Activated CD8-positive, alpha-beta T cell treated with anti-CD3 and anti-CD28 coated beads for 36 hours (primary cell): ENCODE measurements at regions not wholly inside any gene's neighbourhood (a gene's known extent, or its start where the extent isn't known, plus 50 kb on each side); places are given as distances from the start of the nearest gene placed in this dataset.
A peak's percentile ranks its signal among the peaks of the same experiment; 100 is the strongest.

Experiments
- ATAC-seq: fragments of 200-7000 bp; cut with Tn5 transposase; one replicate; pipeline ENCODE4 v1.10.0; 2021; ENCODE audit warnings: mild to moderate bottlenecking, moderate library complexity
- CTCF ChIA-PET: fragments of 350-600 bp; sonication (Branson Sonifier 250); formaldehyde crosslinking; loops from one replicate; lab custom pipeline; 2021; ENCODE audit warnings: antibody characterized with exemption; lab: Charles Lee
- POLR2A ChIA-PET: fragments of 350-600 bp; sonication (Branson Sonifier 250); formaldehyde crosslinking; loops from one replicate; lab custom pipeline; 2021; ENCODE audit warnings: antibody characterized with exemption; lab: Charles Lee
- DNase-seq: peaks from one replicate; pipeline ENCODE4 v3.0.0-alpha.2; 2020
- H3K27ac Mint-ChIP-seq: one replicate; pipeline ENCODE4 v1.8.0; 2021; ENCODE audit warnings: mild to moderate bottlenecking, mixed read lengths
- H3K27me3 Mint-ChIP-seq: one replicate; pipeline ENCODE4 v1.8.0; 2021; ENCODE audit warnings: mixed read lengths
- H3K36me3 Mint-ChIP-seq: one replicate; pipeline ENCODE4 v1.8.0; 2021; ENCODE audit warnings: low read depth, mixed read lengths
- H3K4me1 Mint-ChIP-seq: one replicate; pipeline ENCODE4 v1.8.0; 2021; ENCODE audit warnings: low read depth, mixed read lengths
- H3K4me3 Mint-ChIP-seq: one replicate; pipeline ENCODE4 v1.8.0; 2021; ENCODE audit warnings: mild to moderate bottlenecking, moderate library complexity, mixed read lengths
- H3K9me3 Mint-ChIP-seq: one replicate; pipeline ENCODE4 v1.8.0; 2021; ENCODE audit warnings: mixed read lengths
- intact Hi-C: fragments of 100-400 bp; cut with micrococcal nuclease; formaldehyde crosslinking; loops from one replicate; pipeline ENCODE4 v1.10.0; 2022
- TF ChIP-seq, protein P1 (sequence below): fragments of 200-600 bp; IDR thresholded peaks from one replicate; pipeline ENCODE4 v1.8.0; 2022; ENCODE audit warnings: antibody characterized with exemption, mild to moderate bottlenecking

- Mint-ChIP-seq H3K4me3 (no peak overlapping the region), H3K36me3 (peaks cover 4% of the 10 kb centered on the region), H3K27ac (no peak overlapping the region), H3K4me1 (peaks cover 11% of the 10 kb centered on the region), H3K27me3 (no peaks in the 10 kb centered on the region), H3K9me3 (no peaks in the 10 kb centered on the region)
- TF ChIP-seq, protein P1, sequence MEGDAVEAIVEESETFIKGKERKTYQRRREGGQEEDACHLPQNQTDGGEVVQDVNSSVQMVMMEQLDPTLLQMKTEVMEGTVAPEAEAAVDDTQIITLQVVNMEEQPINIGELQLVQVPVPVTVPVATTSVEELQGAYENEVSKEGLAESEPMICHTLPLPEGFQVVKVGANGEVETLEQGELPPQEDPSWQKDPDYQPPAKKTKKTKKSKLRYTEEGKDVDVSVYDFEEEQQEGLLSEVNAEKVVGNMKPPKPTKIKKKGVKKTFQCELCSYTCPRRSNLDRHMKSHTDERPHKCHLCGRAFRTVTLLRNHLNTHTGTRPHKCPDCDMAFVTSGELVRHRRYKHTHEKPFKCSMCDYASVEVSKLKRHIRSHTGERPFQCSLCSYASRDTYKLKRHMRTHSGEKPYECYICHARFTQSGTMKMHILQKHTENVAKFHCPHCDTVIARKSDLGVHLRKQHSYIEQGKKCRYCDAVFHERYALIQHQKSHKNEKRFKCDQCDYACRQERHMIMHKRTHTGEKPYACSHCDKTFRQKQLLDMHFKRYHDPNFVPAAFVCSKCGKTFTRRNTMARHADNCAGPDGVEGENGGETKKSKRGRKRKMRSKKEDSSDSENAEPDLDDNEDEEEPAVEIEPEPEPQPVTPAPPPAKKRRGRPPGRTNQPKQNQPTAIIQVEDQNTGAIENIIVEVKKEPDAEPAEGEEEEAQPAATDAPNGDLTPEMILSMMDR: no peak
- ChIA-PET CTCF (interaction anchor here (0.6 kb wide), 1 partner anchor 13 kb away, joined by 3 read pairs; no protein-coding TSS in a partner anchor), POLR2A (no interaction called here)
- ATAC-seq: no peak
- no peak for DNase-seq
- intact Hi-C loops: no loop called here
Measured at GRCh38 chr1:232463225-232463624, 166.7 kb downstream of the SIPA1L2 start.

DNA sequence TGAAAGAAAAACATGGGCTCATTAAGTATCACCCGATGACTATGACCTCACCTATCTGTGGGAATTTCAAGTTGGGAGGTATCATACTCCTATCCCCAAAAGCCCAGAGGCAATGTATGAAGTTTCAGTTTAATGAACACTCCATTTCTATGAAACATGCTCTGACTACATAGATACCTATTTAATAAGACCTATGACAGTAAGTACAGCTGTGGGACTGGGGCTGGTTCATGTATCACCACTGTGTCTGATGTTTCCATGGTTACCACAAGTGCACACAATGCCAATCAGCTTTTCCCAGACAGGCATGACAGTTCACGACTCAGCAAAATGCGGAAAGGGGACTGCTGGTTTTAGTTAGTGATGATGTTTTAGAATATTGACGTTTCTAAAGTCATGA is 167.7 kb downstream of the SIPA1L2 start:
- Mint-ChIP-seq H3K36me3 (peaks cover 4% of the 10 kb centered on the region), H3K27me3 (no peaks in the 10 kb centered on the region), H3K9me3 (no peaks in the 10 kb centered on the region), H3K27ac (no peak overlapping the region), H3K4me1 (peaks cover 14% of the 10 kb centered on the region), H3K4me3 (no peak overlapping the region)
- DNase-seq (no peak), ATAC-seq (no peak)
- TF ChIP-seq, protein P1: no peak
- POLR2A ChIA-PET: no interaction called here
- CTCF ChIA-PET: no interaction called here
- intact Hi-C loops: no loop called here

GRCh38 chr1:232459826-232460225 is 170.1 kb downstream of the SIPA1L2 start:
- no peak overlapping the region for H3K27ac Mint-ChIP-seq
- H3K9me3 Mint-ChIP-seq: no peaks in the 10 kb centered on the region
- ChIA-PET CTCF (interaction anchor here (1.8 kb wide), 1 partner anchor 9 kb away, joined by 4 read pairs; no protein-coding TSS in a partner anchor), POLR2A (no interaction called here)
- H3K27me3 Mint-ChIP-seq: no peaks in the 10 kb centered on the region
- TF ChIP-seq, protein P1: no peak
- H3K4me1 Mint-ChIP-seq: peaks cover 11% of the 10 kb centered on the region
- H3K36me3 Mint-ChIP-seq: peaks cover 4% of the 10 kb centered on the region
- no peak overlapping the region for H3K4me3 Mint-ChIP-seq
- ATAC-seq (no peak), DNase-seq (no peak)
- intact Hi-C loops: no loop called here

- H3K9me3 Mint-ChIP-seq: no peaks in the 10 kb centered on the region
- H3K4me1 Mint-ChIP-seq: peaks cover 11% of the 10 kb centered on the region
- TF ChIP-seq, protein P1: no peak
- intact Hi-C loops: no loop called here
- H3K27me3 Mint-ChIP-seq: no peaks in the 10 kb centered on the region
- POLR2A ChIA-PET: no interaction called here
- CTCF ChIA-PET: interaction anchor here (1.8 kb wide), 1 partner anchor 8 kb away, joined by 4 read pairs; no protein-coding TSS in a partner anchor
- no peaks in the 10 kb centered on the region for H3K36me3 Mint-ChIP-seq
- no peak overlapping the region for H3K27ac Mint-ChIP-seq
- no peak overlapping the region for H3K4me3 Mint-ChIP-seq
- DNase-seq (peak; percentile 17), ATAC-seq (peak; percentile 43)
Measured at GRCh38 chr1:232459087-232459486, 170.8 kb downstream of the SIPA1L2 start.

GRCh38 chr1:232457595-232457994 is 172.3 kb downstream of the SIPA1L2 start:
- H3K27ac Mint-ChIP-seq: no peak overlapping the region
- H3K4me3 Mint-ChIP-seq: no peak overlapping the region
- H3K27me3 Mint-ChIP-seq: no peaks in the 10 kb centered on the region
- ATAC-seq: peak; percentile 91
- DNase-seq: peak; percentile 61
- intact Hi-C loops: no loop called here
- no peaks in the 10 kb centered on the region for H3K9me3 Mint-ChIP-seq
- H3K4me1 Mint-ChIP-seq: peaks cover 11% of the 10 kb centered on the region
- H3K36me3 Mint-ChIP-seq: no peaks in the 10 kb centered on the region
- TF ChIP-seq, protein P1: no peak
- ChIA-PET CTCF (no interaction called here), POLR2A (no interaction called here)
